ENCODE measurements at regions not wholly inside any gene's neighbourhood (a gene's known extent, or its start where the extent isn't known, plus 50 kb on each side); places are given as distances from the start of the nearest gene placed in this dataset.

- TF ChIP-seq CTCF (conservative IDR thresholded peaks at IDR 0.05; ENCODE audit: low read depth, low read length) (no peak), POLR2A (IDR thresholded peaks at IDR 0.05; ENCODE audit: low read depth, low read length) (no peak), ELK1 (IDR thresholded peaks at IDR 0.05; ENCODE audit: borderline replicate concordance, low read depth, low read length) (no peak), RAD21 (IDR thresholded peaks at IDR 0.05; ENCODE audit: low read length) (no peak), USF2 (IDR thresholded peaks at IDR 0.05; ENCODE audit: low read depth, low read length) (no peak), NFE2L2 (IDR thresholded peaks at IDR 0.05; ENCODE audit: low read depth, low read length) (no peak), MAFK (IDR thresholded peaks at IDR 0.05; ENCODE audit: low read depth, low read length) (no peak)
These were observed 187.2 kb downstream of the ARHGAP12 start for GRCh38 chr10:31741473-31741872.
